HEK293T (cell line): ENCODE measurements at regions not wholly inside any gene's neighbourhood (a gene's known extent, or its start where the extent isn't known, plus 50 kb on each side); places are given as distances from the start of the nearest gene placed in this dataset.

ENCODE experiments used
- CTCF ChIA-PET: fragments of 350-600 bp; formaldehyde crosslinking; extraction: SDS; loops from one replicate; lab custom pipeline; 2021; ENCODE audit warnings: antibody characterized with exemption, inconsistent platforms; lab: Yijun Ruan, JAX
- POLR2A ChIA-PET: fragments of 350-600 bp; formaldehyde crosslinking; extraction: SDS; loops from one replicate; lab custom pipeline; 2020; ENCODE audit warnings: antibody characterized with exemption, inconsistent platforms; lab: Yijun Ruan, JAX
- DNase-seq: peaks from one replicate; pipeline ENCODE4 v3.0.0; 2012; ENCODE audit warnings: mixed read lengths; ENCODE audit errors: extremely low spot score
- ARNT ChIP-seq: fragments of 450-650 bp; IDR thresholded peaks from 2 replicates; pipeline ENCODE4 v1.6.1; 2017; ENCODE audit warnings: mild to moderate bottlenecking
- BHLHE40 ChIP-seq: fragments of 450-650 bp; IDR thresholded peaks from 2 replicates; pipeline ENCODE4 v1.6.1; 2016; ENCODE audit warnings: mild to moderate bottlenecking, moderate library complexity, borderline replicate concordance
- CTBP1 ChIP-seq: fragments of 450-650 bp; IDR thresholded peaks from 2 replicates; pipeline ENCODE4 v1.6.1; 2016; ENCODE audit warnings: borderline replicate concordance
- ELF4 ChIP-seq: fragments of 450-650 bp; IDR thresholded peaks from 2 replicates; pipeline ENCODE4 v1.6.1; 2017; ENCODE audit warnings: antibody characterized with exemption
- FOXA1 ChIP-seq: fragments of 450-650 bp; IDR thresholded peaks from 2 replicates; pipeline ENCODE4 v1.6.1; 2016; ENCODE audit warnings: mild to moderate bottlenecking
- FOXK2 ChIP-seq: fragments of 450-650 bp; IDR thresholded peaks from 2 replicates; pipeline ENCODE4 v1.6.1; 2016; ENCODE audit warnings: mild to moderate bottlenecking
- FOXM1 ChIP-seq: fragments of 450-650 bp; IDR thresholded peaks from 2 replicates; pipeline ENCODE4 v1.6.1; 2017; ENCODE audit warnings: mild to moderate bottlenecking, borderline replicate concordance
- HDGF ChIP-seq: fragments of 450-650 bp; IDR thresholded peaks from 2 replicates; pipeline ENCODE4 v1.6.1; 2017; ENCODE audit warnings: antibody characterized with exemption, borderline replicate concordance
- L3MBTL2 ChIP-seq: fragments of 450-650 bp; conservative IDR thresholded peaks from 2 replicates; pipeline ENCODE4 v1.6.1; 2016; ENCODE audit warnings: mild to moderate bottlenecking
- LEF1 ChIP-seq: fragments of 450-650 bp; IDR thresholded peaks from 2 replicates; pipeline ENCODE4 v1.6.1; 2017; ENCODE audit warnings: mild to moderate bottlenecking, borderline replicate concordance
- NFRKB ChIP-seq: fragments of 450-650 bp; IDR thresholded peaks from 2 replicates; pipeline ENCODE4 v1.6.1; 2016; ENCODE audit warnings: mild to moderate bottlenecking, moderate library complexity
- PKNOX1 ChIP-seq: fragments of 450-650 bp; IDR thresholded peaks from 2 replicates; pipeline ENCODE4 v1.6.1; 2016
- SP1 ChIP-seq: fragments of 450-650 bp; IDR thresholded peaks from 2 replicates; pipeline ENCODE4 v1.6.1; 2017
- SUZ12 ChIP-seq: fragments of 450-650 bp; IDR thresholded peaks from 2 replicates; pipeline ENCODE4 v1.6.1; 2016; ENCODE audit warnings: mild to moderate bottlenecking
- TARDBP ChIP-seq: fragments of 450-650 bp; IDR thresholded peaks from 2 replicates; pipeline ENCODE4 v1.6.1; 2016
- ZNF384 ChIP-seq: fragments of 450-650 bp; IDR thresholded peaks from 2 replicates; pipeline ENCODE4 v1.6.1; 2016

GRCh38 chr18:29512761-29513160, 1335.8 kb upstream of the CDH2 start:
- DNase-seq, result no peak
- TF ChIP-seq BHLHE40 (no peak), FOXK2 (no peak), NFRKB (no peak), SP1 (no peak), L3MBTL2 (no peak), SUZ12 (no peak), LEF1 (no peak), PKNOX1 (no peak), ELF4 (no peak)
- ChIA-PET CTCF (no interaction called here), POLR2A (no interaction called here)

DNA sequence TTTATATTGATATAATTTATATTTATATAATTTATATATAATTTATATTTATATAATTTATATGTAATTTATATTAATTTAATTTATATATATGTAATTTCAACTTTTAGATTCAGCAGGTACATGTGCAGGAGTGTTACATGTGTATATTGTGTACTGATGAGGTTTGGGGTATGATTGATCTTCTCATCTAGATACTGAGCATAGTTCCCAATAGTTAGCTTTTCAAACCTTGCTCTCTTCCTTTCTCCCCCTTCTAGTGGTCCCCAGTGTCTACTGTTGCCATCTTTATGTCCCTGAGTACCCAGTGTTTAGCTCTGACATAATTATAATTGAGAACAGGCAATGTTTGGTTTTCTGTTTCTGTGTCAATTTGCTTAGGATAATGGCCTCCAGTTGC, 1335.3 kb upstream of the CDH2 start:
- DNase-seq, result no peak
- ChIA-PET CTCF (no interaction called here), POLR2A (no interaction called here)
- TF ChIP-seq FOXA1, result no peak
- no peak for TF ChIP-seq ARNT
- TF ChIP-seq CTBP1, result no peak
- TF ChIP-seq LEF1, result no peak
- no peak for TF ChIP-seq FOXK2

DNA sequence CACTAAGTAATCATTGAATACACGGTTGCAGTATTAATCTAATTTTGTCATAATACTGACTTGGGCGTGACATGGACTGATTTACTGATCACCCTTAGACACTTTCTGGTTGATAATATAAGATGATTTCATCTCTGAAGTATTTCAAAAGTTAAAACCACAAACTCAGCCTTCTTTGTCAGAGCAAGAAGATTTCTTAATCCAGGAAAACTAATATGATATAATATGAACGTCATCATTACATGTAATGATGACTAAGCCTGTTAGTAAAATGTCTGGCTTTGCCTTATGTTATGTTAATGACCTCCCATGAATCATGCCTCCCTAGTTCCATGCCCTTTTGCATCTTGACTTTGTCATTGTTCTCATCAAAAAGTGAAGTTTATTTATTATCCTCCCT, 1325.0 kb upstream of the CDH2 start:
- POLR2A ChIA-PET, result no interaction called here
- CTCF ChIA-PET, result no interaction called here
- no peak for TF ChIP-seq FOXA1
- DNase-seq, result no peak

DNA sequence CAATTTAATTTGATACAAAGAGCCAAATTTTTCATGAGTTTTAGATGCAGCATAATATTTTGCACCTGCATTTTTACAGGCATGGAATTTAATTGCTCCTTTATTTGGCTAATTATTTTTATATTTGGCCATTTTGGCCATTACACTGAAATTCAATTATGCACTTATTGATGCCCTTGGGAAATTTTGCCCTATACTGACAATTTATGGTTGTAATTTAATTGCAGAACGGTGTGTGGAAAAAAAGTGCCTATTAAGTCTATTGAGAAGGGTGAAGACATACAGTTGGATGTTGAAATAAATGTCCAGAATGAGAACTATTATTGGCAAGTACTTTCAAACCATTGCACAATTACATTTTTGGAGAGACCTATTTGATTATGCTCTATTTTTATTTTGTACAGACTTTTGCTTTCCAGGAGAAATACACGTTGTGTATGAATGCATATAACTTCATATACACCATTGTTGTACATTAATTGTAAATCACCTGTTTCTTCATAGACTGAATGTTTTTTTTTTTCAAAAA, 1319.3 kb upstream of the CDH2 start:
- ChIA-PET POLR2A (no interaction called here), CTCF (interaction anchor here (0.7 kb wide), 1 partner anchor 24 kb away, joined by 3 read pairs; no protein-coding TSS in a partner anchor)
- no peak for DNase-seq
- TF ChIP-seq BHLHE40, result no peak
- TF ChIP-seq SP1, result no peak
- TF ChIP-seq TARDBP, result no peak
- TF ChIP-seq ARNT, result no peak
- TF ChIP-seq HDGF, result no peak
- TF ChIP-seq CTBP1, result no peak
- no peak for TF ChIP-seq FOXK2
- TF ChIP-seq ELF4, result no peak
- no peak for TF ChIP-seq PKNOX1
- TF ChIP-seq SUZ12, result no peak
- TF ChIP-seq FOXM1, result no peak
- TF ChIP-seq ZNF384, result no peak
- no peak for TF ChIP-seq NFRKB
- TF ChIP-seq LEF1, result no peak
- TF ChIP-seq L3MBTL2, result no peak
- TF ChIP-seq FOXA1, result no peak

GRCh38 chr18:29494371-29494770, 1317.4 kb upstream of the CDH2 start:
- CTCF ChIA-PET, result no interaction called here
- POLR2A ChIA-PET, result no interaction called here
- TF ChIP-seq NFRKB (no peak), LEF1 (no peak), FOXK2 (no peak), FOXM1 (no peak), ZNF384 (no peak), ELF4 (no peak), HDGF (no peak), PKNOX1 (no peak), CTBP1 (no peak), L3MBTL2 (no peak), ARNT (no peak), SP1 (no peak), SUZ12 (no peak), FOXA1 (no peak), TARDBP (no peak), BHLHE40 (no peak)
- DNase-seq, result no peak

DNA sequence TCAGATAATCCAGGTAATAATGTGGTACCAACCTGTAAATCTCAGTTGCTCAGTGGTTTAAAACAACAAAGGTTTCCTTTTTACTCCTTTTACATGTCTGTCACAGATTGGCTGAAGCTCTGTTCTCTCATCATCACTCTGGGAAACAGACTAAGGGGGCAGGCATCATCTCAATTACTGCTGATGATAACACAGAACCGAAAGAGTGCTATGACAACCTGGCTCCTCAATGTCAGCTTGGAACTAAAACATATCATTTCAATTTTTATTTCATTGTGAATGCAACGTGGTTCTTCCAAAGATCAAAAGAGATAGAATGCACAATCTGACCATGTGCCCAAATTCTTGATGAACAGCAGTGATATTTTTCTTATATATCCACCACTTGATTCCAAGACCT, 1315.0 kb upstream of the CDH2 start:
- TF ChIP-seq SUZ12 (no peak), CTBP1 (no peak), ARNT (no peak), FOXA1 (no peak)
- CTCF ChIA-PET, result no interaction called here
- no peak for DNase-seq
- POLR2A ChIA-PET, result no interaction called here

DNA sequence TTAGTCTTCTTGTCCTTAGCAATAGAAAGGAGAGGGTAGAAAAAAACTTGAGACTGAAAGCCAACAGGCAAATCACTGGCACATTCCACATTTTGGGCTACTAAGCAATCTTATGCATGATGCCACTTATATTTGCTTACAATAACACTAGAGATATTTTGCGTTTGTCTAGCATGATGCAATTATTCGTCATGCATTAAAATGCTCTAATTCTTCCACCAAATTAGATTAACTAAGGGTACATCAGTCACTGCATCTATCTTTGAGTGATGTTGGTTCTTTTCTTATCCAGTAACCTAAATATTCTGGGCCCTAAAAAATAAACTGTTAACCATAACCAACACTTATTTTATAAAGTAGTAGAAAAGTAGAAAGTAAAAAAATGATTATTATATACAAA, 1311.7 kb upstream of the CDH2 start:
- CTCF ChIA-PET, result no interaction called here
- DNase-seq, result no peak
- no peak for TF ChIP-seq FOXK2
- no peak for TF ChIP-seq SUZ12
- TF ChIP-seq SP1, result no peak
- TF ChIP-seq FOXM1, result no peak
- TF ChIP-seq BHLHE40, result no peak
- TF ChIP-seq CTBP1, result no peak
- TF ChIP-seq HDGF, result no peak
- no peak for TF ChIP-seq TARDBP
- TF ChIP-seq LEF1, result no peak
- no peak for TF ChIP-seq FOXA1
- TF ChIP-seq NFRKB, result no peak
- TF ChIP-seq L3MBTL2, result no peak
- POLR2A ChIA-PET, result no interaction called here
